IPS-11a (cell line): ENCODE measurements at regions not wholly inside any gene's neighbourhood (a gene's known extent, or its start where the extent isn't known, plus 50 kb on each side); places are given as distances from the start of the nearest gene placed in this dataset.
"Not testable (repeated sequence)": the region's sequence is repeated elsewhere in the genome, so short reads cannot be mapped to it uniquely, and the experiment has no call there.

Experiments
- H3K4me3 ChIP-seq: one replicate; pipeline ENCODE4 v1.5.1; 2013; ENCODE audit warnings: low read depth, low read length, control low read depth

GRCh38 chr2:76697439-76697838 lies 824.7 kb downstream of the LRRTM4 start:
- not testable (repeated sequence) for H3K4me3 ChIP-seq

- H3K4me3 ChIP-seq = no peak overlapping the region
These were observed 829.3 kb downstream of the LRRTM4 start for GRCh38 chr2:76692908-76693307.

- H3K4me3 ChIP-seq = no peak overlapping the region
These were observed 833.4 kb downstream of the LRRTM4 start for GRCh38 chr2:76688732-76689131.

GRCh38 chr2:76687923-76688322 lies 834.3 kb downstream of the LRRTM4 start:
- no peak overlapping the region for H3K4me3 ChIP-seq

GRCh38 chr2:76684756-76685155 lies 837.4 kb downstream of the LRRTM4 start:
- no peak overlapping the region for H3K4me3 ChIP-seq

- H3K4me3 ChIP-seq = no peak overlapping the region
These were observed 843.2 kb downstream of the LRRTM4 start for GRCh38 chr2:76679025-76679396.

GRCh38 chr2:76678383-76679024 lies 843.7 kb downstream of the LRRTM4 start:
- no peak overlapping the region for H3K4me3 ChIP-seq

- no peak overlapping the region for H3K4me3 ChIP-seq
These were observed 847.0 kb downstream of the LRRTM4 start for GRCh38 chr2:76675212-76675611.

- H3K4me3 ChIP-seq = no peak overlapping the region
These were observed 849.4 kb downstream of the LRRTM4 start for GRCh38 chr2:76672798-76673197.

- no peak overlapping the region for H3K4me3 ChIP-seq
These were observed 852.2 kb downstream of the LRRTM4 start for GRCh38 chr2:76669966-76670465.

GRCh38 chr2:76668279-76668678 lies 853.9 kb downstream of the LRRTM4 start:
- no peak overlapping the region for H3K4me3 ChIP-seq

- H3K4me3 ChIP-seq = no peak overlapping the region
These were observed 854.3 kb downstream of the LRRTM4 start for GRCh38 chr2:76667821-76668271.

GRCh38 chr2:76642129-76642528 lies 880.0 kb downstream of the LRRTM4 start:
- no peak overlapping the region for H3K4me3 ChIP-seq

GRCh38 chr2:76641506-76641905 lies 880.7 kb downstream of the LRRTM4 start:
- no peak overlapping the region for H3K4me3 ChIP-seq

- no peak overlapping the region for H3K4me3 ChIP-seq
These were observed 881.3 kb downstream of the LRRTM4 start for GRCh38 chr2:76640905-76641304.

- H3K4me3 ChIP-seq = no peak overlapping the region
These were observed 883.0 kb downstream of the LRRTM4 start for GRCh38 chr2:76639171-76639680.

GRCh38 chr2:76633276-76633921 lies 888.8 kb downstream of the LRRTM4 start:
- H3K4me3 ChIP-seq = no peak overlapping the region

GRCh38 chr2:76625101-76625500 lies 897.1 kb downstream of the LRRTM4 start:
- H3K4me3 ChIP-seq = no peak overlapping the region

GRCh38 chr2:76613330-76613729 lies 902.6 kb upstream of the GCFC2 start:
- H3K4me3 ChIP-seq = no peak overlapping the region

GRCh38 chr2:76612764-76613163 lies 902.0 kb upstream of the GCFC2 start:
- H3K4me3 ChIP-seq = no peak overlapping the region

GRCh38 chr2:76610451-76610850 lies 899.7 kb upstream of the GCFC2 start:
- H3K4me3 ChIP-seq = no peak overlapping the region

- no peak overlapping the region for H3K4me3 ChIP-seq
These were observed 889.1 kb upstream of the GCFC2 start for GRCh38 chr2:76599732-76600368.
